IMR-90 (cell line): ENCODE measurements at regions not wholly inside any gene's neighbourhood (a gene's known extent, or its start where the extent isn't known, plus 50 kb on each side); places are given as distances from the start of the nearest gene placed in this dataset.
A peak's percentile ranks its signal among the peaks of the same experiment; 100 is the strongest.

Source experiments
- ATAC-seq: fragments of 200-7000 bp; cut with Tn5 transposase; 2 replicates; pipeline ENCODE4 v1.9.1; 2020; ENCODE audit warnings: low read depth, mild to moderate bottlenecking, moderate library complexity
- BruUV-seq: library from RNA; stranded (reverse); fragments of 400-500 nt; replicated peaks from 2 replicates; lab custom pipeline; 2021; lab: Mats Ljungman, UMichigan
- CTCF ChIA-PET: fragments of 300-600 bp; formaldehyde crosslinking; extraction: SDS; loops from one replicate; lab custom pipeline; 2021; ENCODE audit warnings: antibody characterized with exemption; lab: Yijun Ruan, JAX
- POLR2A ChIA-PET: fragments of 300-600 bp; sonication (Branson Sonifier 250); formaldehyde crosslinking; loops from one replicate; lab custom pipeline; 2022; ENCODE audit warnings: antibody characterized with exemption; ENCODE audit not compliant: unreplicated experiment; lab: Charles Lee
- DNase-seq: peaks from one replicate; pipeline ENCODE4 v3.0.0; 2013
- H2AFZ ChIP-seq: replicated peaks from 2 replicates; pipeline ENCODE3; 2013; ENCODE audit warnings: low read length, mild to moderate bottlenecking; ENCODE audit not compliant: poor library complexity
- H2AK5ac ChIP-seq: 2 replicates; pipeline ENCODE4 v1.6.1; 2013; ENCODE audit warnings: low read depth, low read length, inconsistent platforms
- H2AK9ac ChIP-seq: replicated peaks from 2 replicates; pipeline ENCODE3; 2013; ENCODE audit warnings: mild to moderate bottlenecking, low read depth, low read length, moderate library complexity; ENCODE audit not compliant: poor library complexity
- H2BK120ac ChIP-seq: 2 replicates; pipeline ENCODE4 v1.6.1; 2013; ENCODE audit warnings: low read depth, low read length, inconsistent platforms
- H2BK15ac ChIP-seq: 3 replicates; pipeline ENCODE4 v1.6.1; 2013; ENCODE audit warnings: low read depth, low read length, inconsistent platforms
- H2BK20ac ChIP-seq: 2 replicates; pipeline ENCODE4 v1.6.1; 2013; ENCODE audit warnings: low read depth, mild to moderate bottlenecking, inconsistent platforms, low read length, moderate library complexity
- H2BK5ac ChIP-seq: 2 replicates; pipeline ENCODE4 v1.6.1; 2013; ENCODE audit warnings: mild to moderate bottlenecking, low read depth, low read length, inconsistent platforms; ENCODE audit not compliant: poor library complexity, severe bottlenecking
- H3K14ac ChIP-seq: replicated peaks from 2 replicates; pipeline ENCODE4 v1.6.1; 2013; ENCODE audit warnings: low read depth, low read length, inconsistent platforms
- H3K18ac ChIP-seq: 2 replicates; pipeline ENCODE4 v1.6.1; 2013; ENCODE audit warnings: low read depth, low read length, control low read depth
- H3K23ac ChIP-seq: 2 replicates; pipeline ENCODE4 v1.6.1; 2013; ENCODE audit warnings: low read depth, low read length, inconsistent platforms
- H3K27ac ChIP-seq: 2 replicates; pipeline ENCODE4 v1.5.1; 2013; ENCODE audit warnings: mild to moderate bottlenecking, control low read depth, low read length; ENCODE audit not compliant: insufficient read depth
- H3K27me3 ChIP-seq: 2 replicates; pipeline ENCODE4 v1.6.1; 2013; ENCODE audit warnings: low read length; ENCODE audit not compliant: control insufficient read depth, insufficient read depth
- H3K36me3 ChIP-seq: 2 replicates; pipeline ENCODE4 v1.6.1; 2013; ENCODE audit warnings: low read length, mixed read lengths; ENCODE audit not compliant: control insufficient read depth, insufficient read depth
- H3K4ac ChIP-seq: 2 replicates; pipeline ENCODE4 v1.6.1; 2013; ENCODE audit warnings: low read depth, low read length, inconsistent platforms
- H3K4me1 ChIP-seq: 2 replicates; pipeline ENCODE4 v1.6.1; 2013; ENCODE audit warnings: low read length, mixed read lengths; ENCODE audit not compliant: control insufficient read depth, insufficient read depth
- H3K4me2 ChIP-seq: 2 replicates; pipeline ENCODE4 v1.6.1; 2013; ENCODE audit warnings: low read depth, mild to moderate bottlenecking, control low read depth, low read length, moderate library complexity
- H3K4me3 ChIP-seq: 2 replicates; pipeline ENCODE4 v1.5.1; 2013; ENCODE audit warnings: low read depth, mild to moderate bottlenecking, control low read depth, low read length, moderate library complexity; ENCODE audit not compliant: insufficient read depth
- H3K56ac ChIP-seq: 2 replicates; pipeline ENCODE4 v1.6.1; 2013; ENCODE audit warnings: low read length, inconsistent platforms; ENCODE audit not compliant: insufficient read depth; ENCODE audit errors: extremely low read depth
- H3K79me1 ChIP-seq, 2 experiments: 2 replicates each; pipeline ENCODE4 v1.6.1; 2013; ENCODE audit warnings: low read length in 2 of 2, inconsistent platforms in 1 of 2, low read depth in 1 of 2
- H3K9ac ChIP-seq: 2 replicates; pipeline ENCODE4 v1.6.1; 2013; ENCODE audit warnings: low read depth, low read length, control low read depth
- H3K9me1 ChIP-seq: 2 replicates; pipeline ENCODE4 v1.6.1; 2013; ENCODE audit warnings: low read length, inconsistent platforms; ENCODE audit not compliant: insufficient read depth
- H3K9me3 ChIP-seq: 2 replicates; pipeline ENCODE4 v1.6.1; 2013; ENCODE audit warnings: low read length; ENCODE audit not compliant: control insufficient read depth, insufficient read depth
- H4K20me1 ChIP-seq: 2 replicates; pipeline ENCODE4 v1.6.1; 2013; ENCODE audit warnings: low read length, inconsistent platforms; ENCODE audit not compliant: insufficient read depth
- H4K5ac ChIP-seq: 2 replicates; pipeline ENCODE4 v1.6.1; 2013; ENCODE audit warnings: mild to moderate bottlenecking, low read depth, low read length, control low read depth
- H4K8ac ChIP-seq, 2 experiments: 2 replicates each; pipeline ENCODE4 v1.6.1; 2013; ENCODE audit warnings: low read depth in 2 of 2, low read length in 2 of 2, control low read depth in 1 of 2, inconsistent platforms in 1 of 2
- H4K91ac ChIP-seq: 2 replicates; pipeline ENCODE4 v1.6.1; 2013; ENCODE audit warnings: low read depth, low read length, inconsistent platforms; ENCODE audit not compliant: insufficient read depth
- CHD1 ChIP-seq: IDR thresholded peaks from 2 replicates; pipeline ENCODE4 v1.6.1; 2012; ENCODE audit warnings: low read depth, low read length, improper control_type of control experiment
- NFE2L2 ChIP-seq: fragments of 150-350 bp; IDR thresholded peaks from 2 replicates; pipeline ENCODE4 v1.6.1; 2016; ENCODE audit warnings: low read depth, mild to moderate bottlenecking, low read length
- WGBS, 2 experiments: methylation state at CpG; one replicate each; pipeline versions ENCODE4 v1.1.5 to v1.1.7; 2013; ENCODE audit warnings: missing lambda C conversion rate in 2 of 2; ENCODE audit not compliant: insufficient read length in 1 of 2; ENCODE audit errors: extremely low coverage in 2 of 2; 5-methylcytosine and 5-hydroxymethylcytosine counted together
- dilution Hi-C: fragments of 300-500 bp; cut with HindIII; formaldehyde crosslinking; loops from one replicate; pipeline ENCODE4 v1.14.3; 2018; ENCODE audit warnings: low sequenced_read_pairs; ENCODE audit not compliant: unreplicated experiment
- in situ Hi-C: fragments of 300-500 bp; cut with MboI; formaldehyde crosslinking; loops from 3 replicates; pipeline ENCODE4 v1.14.3; 2019; ENCODE audit warnings: low sequenced_read_pairs, inconsistent platforms, mixed read lengths
- intact Hi-C: fragments of 100-400 bp; cut with micrococcal nuclease; formaldehyde crosslinking; loops from 2 replicates; pipeline ENCODE4 v1.10.0; 2022

DNA sequence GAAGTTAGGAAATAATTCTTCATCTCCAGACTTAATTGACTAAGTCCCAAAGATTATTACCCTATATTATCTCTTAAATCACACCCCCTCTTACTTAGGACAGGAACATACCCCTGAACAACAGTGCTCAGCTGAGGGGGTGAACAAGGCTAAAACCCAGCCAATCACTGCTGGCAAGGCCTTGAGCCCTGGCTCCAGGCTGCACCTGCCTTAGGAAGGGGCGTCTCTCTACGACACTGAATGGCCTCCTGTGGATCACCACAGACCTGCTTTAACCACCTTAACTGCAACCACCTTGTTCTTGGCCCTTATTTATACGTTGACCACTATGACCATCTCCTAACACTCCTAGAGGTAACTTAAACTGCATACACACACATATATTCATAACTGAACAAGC lies 267.4 kb upstream of the THBS1 start:
- Histone ChIP-seq H3K4me1 (peaks cover 17% of the 10 kb centered on the region), H3K14ac (peak overlapping the region; percentile 80), H3K9ac (no peak overlapping the region), H3K4ac (peak overlapping the region; percentile 62), H3K9me3 (no peaks in the 10 kb centered on the region), H2BK20ac (peak overlapping the region; percentile 68), H3K27ac (no peak overlapping the region), H3K4me3 (no peak overlapping the region), H4K20me1 (no peaks in the 10 kb centered on the region), H3K18ac (peak overlapping the region; percentile 73), H2AK5ac (peak overlapping the region; percentile 97), H2AK9ac (no peak overlapping the region), H4K91ac (peak overlapping the region; percentile 67; the same call in 1 of the 2 replicates), H2AFZ (peak overlapping the region; percentile 15), H3K27me3 (no peaks in the 10 kb centered on the region), H4K5ac (peak overlapping the region; percentile 85), H3K36me3 (no peaks in the 10 kb centered on the region), H3K56ac (no peak overlapping the region), H2BK120ac (peak overlapping the region; percentile 79), H3K79me1 (peaks cover 0 to 5% of the 10 kb centered on the region in 2 experiments; a peak in 1 of 4 replicates), H2BK5ac (peak overlapping the region; percentile 51), H4K8ac (peak overlapping the region in 1 of 2 experiments; percentile 62; a peak in 1 of 4 replicates), H3K23ac (no peak overlapping the region), H3K9me1 (peaks cover 6% of the 10 kb centered on the region), H3K4me2 (no peak overlapping the region), H2BK15ac (peak overlapping the region; percentile 60; the same call in 2 of the 3 replicates)
- intact Hi-C loops, result no loop called here
- POLR2A ChIA-PET, result interaction anchor here (0.6 kb wide), 1 partner anchor 44 kb away, joined by 3 read pairs; no protein-coding TSS in a partner anchor
- ATAC-seq (no peak), DNase-seq (no peak)
- no CpG with 5 or more reads among the region's 3 CpGs for WGBS, 2 experiments
- dilution Hi-C loops, result no loop called here
- TF ChIP-seq CHD1 (no peak), NFE2L2 (no peak)
- CTCF ChIA-PET, result no interaction called here
- in situ Hi-C loops, result loop anchor here (25.0 kb wide), 1 partner anchor 601 kb away; no protein-coding TSS in a partner anchor
- BruUV-seq, result no TSS peak
